ENCODE measurements at regions not wholly inside any gene's neighbourhood (a gene's known extent, or its start where the extent isn't known, plus 50 kb on each side); places are given as distances from the start of the nearest gene placed in this dataset.

DNA sequence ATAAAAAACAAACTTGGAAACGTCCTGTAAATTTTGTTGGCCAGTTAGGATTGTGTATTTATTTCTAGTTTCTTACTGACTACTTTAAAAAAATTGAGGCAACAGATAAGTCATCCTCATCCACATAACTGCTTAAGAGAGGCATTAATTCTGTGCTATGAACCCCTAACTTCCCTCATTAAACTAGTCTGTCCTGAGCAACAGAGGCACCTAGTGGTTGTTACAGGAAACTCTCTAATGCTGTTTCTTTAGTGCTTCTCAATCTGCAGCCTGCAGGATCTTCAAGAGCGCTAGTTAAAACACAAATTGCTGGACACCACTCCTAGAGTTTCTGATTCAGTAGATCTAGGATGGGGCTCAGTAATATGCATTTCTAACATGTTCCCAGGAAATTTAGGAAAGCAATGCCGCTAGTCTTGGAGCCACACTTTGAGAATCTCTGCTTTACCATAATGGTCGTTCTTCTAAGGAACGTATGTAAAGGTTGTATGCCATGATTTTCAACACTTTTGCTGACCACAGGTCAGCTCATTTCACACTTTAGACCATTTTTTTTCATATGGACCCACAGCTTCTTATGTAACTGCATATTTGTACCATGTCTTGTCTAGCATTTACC, 410.1 kb upstream of the SMARCA2 start:
- Mint-ChIP-seq H3K4me1 (no peaks in the 10 kb centered on the region), H3K4me3 (no peak overlapping the region), H3K27me3 (peaks cover 2% of the 10 kb centered on the region), H3K9me3 (no peaks in the 10 kb centered on the region), H3K27ac (no peak overlapping the region)
- ATAC-seq, result no peak
- no peak for DNase-seq

- Mint-ChIP-seq H3K27ac (no peak overlapping the region), H3K27me3 (peaks cover 13% of the 10 kb centered on the region), H3K4me3 (no peak overlapping the region), H3K9me3 (no peaks in the 10 kb centered on the region), H3K4me1 (no peaks in the 10 kb centered on the region)
- DNase-seq (no peak), ATAC-seq (no peak)
These were observed 408.9 kb upstream of the SMARCA2 start for GRCh38 chr9:1606253-1606652.

GRCh38 chr9:1612886-1613285, 402.3 kb upstream of the SMARCA2 start:
- Mint-ChIP-seq H3K27ac (no peak overlapping the region), H3K4me3 (no peak overlapping the region), H3K4me1 (no peaks in the 10 kb centered on the region), H3K27me3 (peaks cover 19% of the 10 kb centered on the region), H3K9me3 (peaks cover 7 to 10% of the 10 kb centered on the region in 2 donors)
- no peak for DNase-seq
- no peak for ATAC-seq

GRCh38 chr9:1617419-1617818, 397.7 kb upstream of the SMARCA2 start:
- no peak for ATAC-seq
- H3K4me3 Mint-ChIP-seq, result no peak overlapping the region

DNA sequence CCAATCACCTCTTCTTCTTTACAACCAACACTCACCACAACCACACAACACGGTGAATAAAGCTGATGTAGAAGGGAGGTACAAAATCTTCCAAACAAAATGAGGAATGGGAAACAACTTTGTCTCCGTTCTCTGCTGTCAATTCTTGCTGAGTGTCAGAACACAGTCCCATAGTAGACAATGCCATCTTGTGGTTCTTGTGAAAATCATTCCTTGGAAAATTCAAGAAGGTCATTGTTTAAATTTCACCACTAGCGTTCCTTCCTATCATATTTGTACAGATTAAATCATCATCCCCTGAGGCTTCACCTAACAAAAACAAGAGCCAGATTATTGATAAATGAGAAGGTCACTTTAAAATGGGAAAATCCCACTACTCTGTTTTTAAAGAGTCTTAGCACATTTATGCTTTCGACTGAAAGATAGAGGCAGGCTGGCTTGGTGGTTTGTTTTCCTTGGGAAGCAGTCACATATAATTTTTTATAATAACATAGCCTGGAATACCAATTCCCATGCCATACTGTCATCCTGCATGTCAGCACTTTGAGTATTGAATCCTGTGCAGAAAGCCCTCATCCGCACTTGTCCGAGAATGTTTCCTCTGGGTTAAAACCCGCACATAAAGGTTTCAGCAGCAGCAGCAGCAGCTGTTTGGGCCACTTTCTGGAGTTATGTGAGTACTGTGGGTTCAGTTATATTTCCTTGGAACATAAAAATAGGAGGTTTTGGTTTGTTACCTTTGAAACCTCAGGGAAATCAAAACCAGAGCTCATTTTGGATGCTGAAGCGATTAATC, 395.0 kb upstream of the SMARCA2 start:
- no peak for DNase-seq
- no peaks in the 10 kb centered on the region for H3K4me1 Mint-ChIP-seq

More at GRCh38 chr9:1617419-1617818, 397.7 kb upstream of the SMARCA2 start:
- H3K4me1 Mint-ChIP-seq, result no peaks in the 10 kb centered on the region
- peaks cover 10 to 12% of the 10 kb centered on the region in 2 donors for H3K9me3 Mint-ChIP-seq
- H3K27ac Mint-ChIP-seq, result no peak overlapping the region
- peaks cover 22% of the 10 kb centered on the region for H3K27me3 Mint-ChIP-seq
- no peak for DNase-seq

DNA sequence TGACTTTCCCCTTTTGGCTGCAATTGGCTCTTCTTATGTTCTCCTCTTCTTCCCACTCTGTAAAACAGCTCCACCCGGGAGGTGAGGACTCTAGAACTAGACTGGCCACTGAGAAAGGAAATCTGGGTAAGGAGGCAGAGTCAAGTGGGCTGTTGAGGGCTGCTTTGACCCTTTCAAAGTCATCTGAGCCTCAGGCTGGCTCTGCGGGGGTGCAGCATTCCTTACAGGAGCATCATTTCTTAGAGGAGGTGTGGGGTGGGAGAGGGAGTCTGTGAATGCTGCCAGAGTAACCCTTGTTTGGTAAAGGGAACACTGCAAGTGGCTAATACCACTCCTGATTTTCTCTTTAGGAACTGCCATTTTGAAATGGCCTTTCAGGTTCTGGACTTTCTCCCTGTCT, 377.7 kb upstream of the SMARCA2 start:
- Mint-ChIP-seq H3K9me3 (peaks cover 4 to 8% of the 10 kb centered on the region in 2 donors), H3K4me1 (no peaks in the 10 kb centered on the region), H3K27ac (peak overlapping the region in 1 of 2 donors; percentile 0), H3K4me3 (no peak overlapping the region), H3K27me3 (peaks cover 5% of the 10 kb centered on the region)
- no peak for ATAC-seq
- DNase-seq, result no peak

More for the DNA sequence above, 395.0 kb upstream of the SMARCA2 start:
- Mint-ChIP-seq H3K9me3 (peaks cover 17 to 21% of the 10 kb centered on the region in 2 donors), H3K27ac (no peak overlapping the region), H3K4me3 (no peak overlapping the region), H3K27me3 (peaks cover 22% of the 10 kb centered on the region)
- no peak for ATAC-seq

DNA sequence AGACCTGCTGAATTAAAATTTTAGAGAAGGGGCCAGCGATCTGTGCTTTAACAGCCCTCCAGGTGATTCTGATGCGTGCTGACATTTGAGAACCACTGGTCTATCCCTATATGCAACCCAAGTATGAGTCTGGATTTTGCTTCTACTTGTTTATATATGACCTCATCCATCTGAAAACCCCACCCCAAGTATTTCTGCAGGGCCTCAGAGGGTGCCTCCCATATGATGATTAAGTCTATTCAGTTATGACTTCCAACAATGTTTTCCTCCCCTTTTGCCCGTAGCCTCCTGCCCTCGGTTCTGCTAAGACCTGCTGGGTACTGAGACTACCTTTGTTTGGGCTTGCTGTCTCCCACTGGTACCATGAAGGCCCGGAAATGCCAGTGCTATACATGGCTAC, 376.0 kb upstream of the SMARCA2 start:
- Mint-ChIP-seq H3K27me3 (no peaks in the 10 kb centered on the region), H3K4me3 (no peak overlapping the region), H3K4me1 (no peaks in the 10 kb centered on the region), H3K27ac (peak overlapping the region in 1 of 2 donors; percentile 37), H3K9me3 (peaks cover 0 to 8% of the 10 kb centered on the region in 2 donors)
- DNase-seq (no peak), ATAC-seq (no peak)

- Mint-ChIP-seq H3K4me3 (no peak overlapping the region), H3K27ac (no peak overlapping the region), H3K4me1 (no peaks in the 10 kb centered on the region), H3K9me3 (peaks cover 0 to 6% of the 10 kb centered on the region in 2 donors), H3K27me3 (peaks cover 7% of the 10 kb centered on the region)
- DNase-seq (no peak), ATAC-seq (no peak)
These were observed 367.4 kb upstream of the SMARCA2 start for GRCh38 chr9:1647776-1648175.

DNA sequence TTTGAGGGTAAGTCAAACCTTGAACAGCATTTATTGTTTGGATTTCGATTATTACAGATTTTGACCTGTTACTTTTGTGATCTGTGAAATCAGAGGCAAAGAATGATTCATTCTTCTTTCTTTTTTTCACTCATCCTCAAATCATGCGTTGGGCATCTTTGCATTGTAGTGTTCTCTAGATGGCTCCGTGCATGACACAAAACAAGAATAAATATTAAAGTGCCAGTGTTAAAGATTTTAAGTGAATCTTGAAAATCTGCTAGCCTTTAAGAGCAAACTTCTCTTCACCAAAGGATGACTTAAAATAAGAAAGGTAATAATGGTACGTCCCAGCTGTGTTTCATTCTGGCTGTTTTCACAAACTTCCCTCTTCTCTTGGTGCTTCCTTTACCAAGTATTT, 361.9 kb upstream of the SMARCA2 start:
- H3K4me1 Mint-ChIP-seq, result no peaks in the 10 kb centered on the region
- no peak for DNase-seq
- H3K4me3 Mint-ChIP-seq, result no peak overlapping the region
- H3K27ac Mint-ChIP-seq, result no peak overlapping the region
- peaks cover 0 to 7% of the 10 kb centered on the region in 2 donors for H3K9me3 Mint-ChIP-seq
- ATAC-seq, result no peak
- H3K27me3 Mint-ChIP-seq, result peaks cover 18% of the 10 kb centered on the region

- ATAC-seq (no peak), DNase-seq (no peak)
- H3K4me1 Mint-ChIP-seq, result no peaks in the 10 kb centered on the region
- peaks cover 11% of the 10 kb centered on the region for H3K27me3 Mint-ChIP-seq
- H3K9me3 Mint-ChIP-seq, result peaks cover 0 to 7% of the 10 kb centered on the region in 2 donors
- H3K27ac Mint-ChIP-seq, result no peak overlapping the region
- no peak overlapping the region for H3K4me3 Mint-ChIP-seq
These were observed 356.3 kb upstream of the SMARCA2 start for GRCh38 chr9:1658661-1659362.

DNA sequence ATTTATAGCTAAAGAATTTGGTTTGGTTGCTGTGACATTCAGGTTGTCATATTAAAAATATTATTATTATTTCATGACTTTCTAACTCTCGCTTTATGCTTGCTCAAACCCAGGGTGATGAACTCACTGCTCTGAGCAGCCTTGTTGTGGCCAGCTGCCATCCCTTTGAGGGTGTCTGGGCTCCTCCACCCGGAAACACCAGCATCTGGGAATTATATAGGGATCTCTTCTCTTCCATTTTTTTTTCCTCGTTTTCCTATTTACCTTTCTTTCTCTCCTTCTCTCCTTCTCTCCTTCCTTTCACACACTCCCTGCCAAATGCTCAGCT, 355.8 kb upstream of the SMARCA2 start:
- peaks cover 11% of the 10 kb centered on the region for H3K27me3 Mint-ChIP-seq
- peaks cover 0 to 7% of the 10 kb centered on the region in 2 donors for H3K9me3 Mint-ChIP-seq
- H3K27ac Mint-ChIP-seq, result no peak overlapping the region
- H3K4me1 Mint-ChIP-seq, result no peaks in the 10 kb centered on the region
- DNase-seq (no peak), ATAC-seq (no peak)
- no peak overlapping the region for H3K4me3 Mint-ChIP-seq

- ATAC-seq, result no peak
- no peaks in the 10 kb centered on the region for H3K27me3 Mint-ChIP-seq
- H3K27ac Mint-ChIP-seq, result no peak overlapping the region
- no peak overlapping the region for H3K4me3 Mint-ChIP-seq
- no peaks in the 10 kb centered on the region for H3K4me1 Mint-ChIP-seq
- DNase-seq, result no peak
- peaks cover 0 to 8% of the 10 kb centered on the region in 2 donors for H3K9me3 Mint-ChIP-seq
These were observed 346.7 kb upstream of the SMARCA2 start for GRCh38 chr9:1668441-1668840.

GRCh38 chr9:1673300-1673699, 341.8 kb upstream of the SMARCA2 start:
- Mint-ChIP-seq H3K4me1 (no peaks in the 10 kb centered on the region), H3K27me3 (no peaks in the 10 kb centered on the region), H3K9me3 (no peaks in the 10 kb centered on the region), H3K27ac (no peak overlapping the region), H3K4me3 (no peak overlapping the region)
- ATAC-seq, result no peak
- no peak for DNase-seq

DNA sequence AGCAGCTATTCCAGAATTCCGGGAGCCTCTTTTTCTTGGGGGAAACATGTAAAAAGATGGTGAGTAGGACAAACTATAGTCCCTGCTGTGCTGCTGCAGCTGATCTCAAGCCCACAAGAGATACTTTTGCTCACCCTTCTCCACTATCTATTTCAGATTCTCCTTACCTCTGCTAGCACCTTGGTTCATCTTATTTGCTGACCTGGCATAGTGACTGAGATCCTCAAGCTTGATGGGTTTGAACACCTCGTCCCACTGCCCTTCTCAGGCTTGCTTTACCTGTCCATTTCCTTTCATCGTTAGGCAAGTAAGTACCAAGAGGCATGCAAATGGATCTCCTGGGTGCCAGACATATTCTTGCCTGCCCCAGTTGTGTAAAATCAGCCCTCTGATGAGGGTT, 338.4 kb upstream of the SMARCA2 start:
- no peaks in the 10 kb centered on the region for H3K4me1 Mint-ChIP-seq
- no peak overlapping the region for H3K4me3 Mint-ChIP-seq
- H3K27ac Mint-ChIP-seq, result no peak overlapping the region
- ATAC-seq, result no peak
- no peak for DNase-seq
- peaks cover 7% of the 10 kb centered on the region for H3K27me3 Mint-ChIP-seq
- H3K9me3 Mint-ChIP-seq, result no peaks in the 10 kb centered on the region

GRCh38 chr9:1683951-1684350, 331.2 kb upstream of the SMARCA2 start:
- H3K27me3 Mint-ChIP-seq, result peaks cover 27% of the 10 kb centered on the region
- ATAC-seq (no peak), DNase-seq (no peak)
- no peaks in the 10 kb centered on the region for H3K4me1 Mint-ChIP-seq
- H3K27ac Mint-ChIP-seq, result no peak overlapping the region
- no peak overlapping the region for H3K4me3 Mint-ChIP-seq
- no peaks in the 10 kb centered on the region for H3K9me3 Mint-ChIP-seq

DNA sequence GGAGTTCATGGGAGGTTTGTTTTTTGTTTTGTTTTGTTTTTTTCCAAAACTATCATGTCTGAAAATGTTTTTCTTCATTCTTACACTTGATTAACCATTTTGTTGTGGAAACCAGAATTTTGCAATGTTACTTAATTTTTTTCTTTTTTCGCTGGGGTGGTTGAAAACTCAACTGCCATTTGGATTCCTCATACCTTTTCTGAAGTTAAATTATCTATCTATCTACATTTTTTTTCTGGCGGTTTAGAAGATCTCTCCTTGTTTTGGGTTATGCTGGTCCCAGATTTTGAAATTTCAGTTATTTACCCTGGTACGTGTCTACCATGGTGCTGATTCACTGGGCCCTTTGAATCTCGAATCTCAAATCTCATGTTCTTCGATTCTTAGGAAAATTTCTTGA, 316.2 kb upstream of the SMARCA2 start:
- Mint-ChIP-seq H3K4me3 (no peak overlapping the region), H3K9me3 (no peaks in the 10 kb centered on the region), H3K27me3 (peaks cover 42% of the 10 kb centered on the region), H3K27ac (no peak overlapping the region), H3K4me1 (no peaks in the 10 kb centered on the region)
- DNase-seq (no peak), ATAC-seq (no peak)
